Transverse colon (tissue), 4 donors: ENCODE measurements at regions not wholly inside any gene's neighbourhood (a gene's known extent, or its start where the extent isn't known, plus 50 kb on each side); places are given as distances from the start of the nearest gene placed in this dataset.

Source experiments
- small RNA-seq, 4 donors: library from RNA; depleted of rRNA; stranded (forward); fragments of <200 nt; gene quantifications; one replicate each; pipeline ENCODE3, GENCODE V24; 2016

Small RNA genes in the stretch of these regions (small RNA-seq; reads per million reads assigned to genes)
- 0 to 0.14 (median 0) reads per million in 4 donors for gene RNA5SP142
